HepG2 (cell line): ENCODE measurements at regions not wholly inside any gene's neighbourhood (a gene's known extent, or its start where the extent isn't known, plus 50 kb on each side); places are given as distances from the start of the nearest gene placed in this dataset.

ENCODE experiments used
- ATAC-seq: fragments of 200-7000 bp; cut with Tn5 transposase; 3 replicates; pipeline ENCODE4 v1.9.1; 2020; ENCODE audit warnings: mild to moderate bottlenecking, moderate library complexity
- BruUV-seq: library from RNA; stranded (reverse); fragments of 400-500 nt; replicated peaks from 2 replicates; lab custom pipeline; 2021; lab: Mats Ljungman, UMichigan
- CTCF ChIA-PET: fragments of 300-600 bp; formaldehyde crosslinking; extraction: SDS; loops from one replicate; lab custom pipeline; 2021; ENCODE audit warnings: low total read pairs, inconsistent platforms, low intra/inter-chr PET ratio; lab: Yijun Ruan, JAX
- POLR2A ChIA-PET: fragments of 350-600 bp; sonication (Branson Sonifier 250); formaldehyde crosslinking; loops from one replicate; lab custom pipeline; 2020; ENCODE audit warnings: antibody characterized with exemption, inconsistent platforms; lab: Yijun Ruan, JAX
- DNase-seq: peaks from one replicate; pipeline ENCODE4 v3.0.0-alpha.2; 2015; ENCODE audit warnings: low spot score
- FAIRE-seq: peaks from 3 replicates; lab custom pipeline; 2011; peaks lifted over from hg19 to GRCh38; lab: Jason Lieb, UNC
- H2AFZ ChIP-seq: one replicate; pipeline ENCODE4 v1.6.1; 2011; ENCODE audit warnings: low read length, inconsistent platforms
- H3K27ac ChIP-seq: fragments of 300-600 bp; 3 replicates; pipeline ENCODE4 v1.8.0; 2011; ENCODE audit warnings: mixed run types, mild to moderate bottlenecking, mixed read lengths, low read length, inconsistent platforms; ENCODE audit not compliant: insufficient read depth; ENCODE audit errors: extremely low read length
- H3K27me3 ChIP-seq, 2 experiments: fragments of 200-600 bp in 1 of 2; 2 replicates in 1 of 2; 3 replicates in 1 of 2; pipeline versions ENCODE4 v1.6.0 to v1.8.0; 2011; ENCODE audit warnings: low read length in 2 of 2, mild to moderate bottlenecking in 2 of 2, moderate library complexity in 2 of 2, inconsistent platforms in 1 of 2; ENCODE audit not compliant: insufficient read depth in 2 of 2, control insufficient read depth in 1 of 2
- H3K36me3 ChIP-seq, 2 experiments: fragments of 200-600 bp in 1 of 2; replicated peaks in 1 of 2; 2 replicates in 1 of 2; 3 replicates in 1 of 2; pipeline versions ENCODE4 v1.5.1 to v1.8.0; 2011; ENCODE audit warnings: low read length in 2 of 2, inconsistent platforms in 1 of 2; ENCODE audit not compliant: insufficient read depth in 2 of 2, control insufficient read depth in 1 of 2
- H3K4me1 ChIP-seq: 2 replicates; pipeline ENCODE4 v1.5.1; 2012; ENCODE audit warnings: low read length, inconsistent platforms; ENCODE audit not compliant: insufficient read depth
- H3K4me2 ChIP-seq: 2 replicates; pipeline ENCODE4 v1.6.0; 2011; ENCODE audit warnings: low read depth, low read length, inconsistent platforms
- H3K4me3 ChIP-seq, 3 experiments: fragments of 200-600 bp in 1 of 3; sonication (generic), shearing (Covaris generic) in 1 of 3; replicated peaks in 1 of 3; 2 replicates each; pipeline ENCODE4 v1.5.1; 2011 to 2016; ENCODE audit warnings: low read length in 3 of 3, inconsistent platforms in 2 of 3, low read depth in 2 of 3, mild to moderate bottlenecking in 2 of 3, control low read depth in 1 of 3, mixed read lengths in 1 of 3; ENCODE audit not compliant: insufficient read depth in 1 of 3
- H3K79me2 ChIP-seq: one replicate; pipeline ENCODE4 v1.6.1; 2011; ENCODE audit warnings: low read length, inconsistent platforms; ENCODE audit not compliant: insufficient read depth
- H3K9ac ChIP-seq: 2 replicates; pipeline ENCODE4 v1.6.0; 2011; ENCODE audit warnings: mild to moderate bottlenecking, low read depth, low read length, inconsistent platforms; ENCODE audit not compliant: insufficient read depth
- H3K9me3 ChIP-seq: 2 replicates; pipeline ENCODE4 v1.5.1; 2012; ENCODE audit warnings: mild to moderate bottlenecking, low read length
- H4K20me1 ChIP-seq: 2 replicates; pipeline ENCODE4 v1.6.0; 2011; ENCODE audit warnings: inconsistent platforms, mild to moderate bottlenecking, low read length, moderate library complexity; ENCODE audit not compliant: insufficient read depth
- ARNTL ChIP-seq: sonication (generic); formaldehyde crosslinking; IDR thresholded peaks from 2 replicates; pipeline ENCODE4 v1.4.0; 2020; ENCODE audit warnings: mild to moderate bottlenecking, missing genetic modification reagents
- ATRX ChIP-seq: sonication (generic); formaldehyde crosslinking; IDR thresholded peaks from 2 replicates; pipeline ENCODE4 v1.4.0; 2020; ENCODE audit warnings: missing genetic modification reagents, borderline replicate concordance
- GLI4 ChIP-seq: sonication (generic); formaldehyde crosslinking; IDR thresholded peaks from 2 replicates; pipeline ENCODE4 v1.5.1; 2020; ENCODE audit warnings: missing genetic modification reagents, mild to moderate bottlenecking, moderate library complexity, borderline replicate concordance
- HOXA5 ChIP-seq: sonication (generic); formaldehyde crosslinking; IDR thresholded peaks from 2 replicates; pipeline ENCODE4 v1.4.0; 2020; ENCODE audit warnings: missing genetic modification reagents
- KDM5B ChIP-seq: sonication (generic); formaldehyde crosslinking; IDR thresholded peaks from 2 replicates; pipeline ENCODE4 v1.4.0; 2020; ENCODE audit warnings: missing genetic modification reagents, mild to moderate bottlenecking, borderline replicate concordance
- MAF1 ChIP-seq: sonication (generic); formaldehyde crosslinking; IDR thresholded peaks from 2 replicates; pipeline ENCODE4 v1.5.0; 2020; ENCODE audit warnings: missing genetic modification reagents, borderline replicate concordance
- RCOR2 ChIP-seq: IDR thresholded peaks from 2 replicates; pipeline ENCODE4 v1.6.1; 2016; ENCODE audit warnings: missing biosample characterization, missing genetic modification reagents
- REL ChIP-seq: sonication (generic); formaldehyde crosslinking; conservative IDR thresholded peaks from 2 replicates; pipeline ENCODE4 v1.8.0; 2022; ENCODE audit warnings: mild to moderate bottlenecking, missing genetic modification reagents, moderate library complexity
- SKI ChIP-seq: fragments of 450-650 bp; IDR thresholded peaks from one replicate; pipeline ENCODE4 v1.6.1; 2018; ENCODE audit warnings: mild to moderate bottlenecking; ENCODE audit not compliant: partially characterized antibody
- ZNF160 ChIP-seq: sonication (generic); formaldehyde crosslinking; IDR thresholded peaks from 2 replicates; pipeline ENCODE4 v1.8.0; 2022; ENCODE audit warnings: mild to moderate bottlenecking, inconsistent platforms, missing genetic modification reagents
- ZNF326 ChIP-seq: sonication (generic); formaldehyde crosslinking; IDR thresholded peaks from 2 replicates; pipeline ENCODE4 v1.4.0; 2020; ENCODE audit warnings: missing genetic modification reagents, borderline replicate concordance
- ZNF644 ChIP-seq: IDR thresholded peaks from 2 replicates; pipeline ENCODE4 v1.6.1; 2016; ENCODE audit warnings: low read depth
- ZNF670 ChIP-seq: sonication (generic); formaldehyde crosslinking; IDR thresholded peaks from 2 replicates; pipeline ENCODE4 v1.8.0; 2022; ENCODE audit warnings: mild to moderate bottlenecking, missing genetic modification reagents, borderline replicate concordance
- WGBS: methylation state at CpG from one replicate; pipeline ENCODE4 v1.1.6; 2017; ENCODE audit warnings: low lambda C conversion rate; 5-methylcytosine and 5-hydroxymethylcytosine counted together
- in situ Hi-C: cut with HindIII; loops from 2 replicates; pipeline ENCODE4 v1.10.0; 2017; ENCODE audit warnings: low pct_unique_long_range_greater_than_20kb; ENCODE audit not compliant: extremely low pct_ligation_motif_present
- intact Hi-C: fragments of 100-400 bp; cut with micrococcal nuclease; formaldehyde crosslinking; loops from one replicate; pipeline ENCODE4 v1.10.0; 2022; ENCODE audit not compliant: unreplicated experiment
- TF ChIP-seq, protein P1 (sequence below): sonication (generic); formaldehyde crosslinking; IDR thresholded peaks from 2 replicates; pipeline ENCODE4 v1.4.0; 2020; ENCODE audit warnings: low read depth, missing genetic modification reagents
- TF ChIP-seq, protein P2 (sequence below), 2 experiments: fragments of 450-650 bp in 1 of 2; sonication (generic) in 1 of 2; formaldehyde crosslinking; IDR thresholded peaks; 2 replicates each; pipeline versions ENCODE4 v1.5.0 to v1.8.0; 2020 to 2022; ENCODE audit warnings: mild to moderate bottlenecking in 1 of 2, missing genetic modification reagents in 1 of 2
- TF ChIP-seq, protein P3 (sequence below), 2 experiments: IDR thresholded peaks; 2 replicates each; pipeline ENCODE4 v1.6.1; 2011 to 2012; ENCODE audit warnings: low read length in 2 of 2, borderline replicate concordance in 1 of 2, low read depth in 1 of 2, mild to moderate bottlenecking in 1 of 2, moderate library complexity in 1 of 2

DNA sequence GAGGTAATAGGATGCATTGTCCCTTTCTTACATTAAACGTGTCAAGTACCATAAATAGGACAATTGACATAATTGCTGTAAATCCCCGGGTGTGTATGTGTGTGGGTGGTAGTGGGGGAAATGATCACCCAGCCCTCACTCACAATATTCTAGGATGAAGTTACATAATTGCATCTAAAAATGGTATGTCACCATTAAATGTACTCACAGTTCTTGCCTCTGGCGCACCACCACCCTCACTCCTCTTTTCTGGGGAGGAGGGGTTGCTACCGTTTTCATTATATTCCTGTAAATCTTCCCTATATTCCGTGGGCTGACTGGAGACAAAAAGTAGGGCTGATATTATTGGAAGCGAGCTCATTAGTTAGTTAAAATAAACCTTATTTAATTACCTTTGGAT is 563.8 kb downstream of the TLR4 start (continued):
- TF ChIP-seq SKI (no peak), ZNF670 (CRISPR knock-in tag) (no peak), KDM5B (no peak)
- TF ChIP-seq, all 625 proteins: peak for 0

DNA sequence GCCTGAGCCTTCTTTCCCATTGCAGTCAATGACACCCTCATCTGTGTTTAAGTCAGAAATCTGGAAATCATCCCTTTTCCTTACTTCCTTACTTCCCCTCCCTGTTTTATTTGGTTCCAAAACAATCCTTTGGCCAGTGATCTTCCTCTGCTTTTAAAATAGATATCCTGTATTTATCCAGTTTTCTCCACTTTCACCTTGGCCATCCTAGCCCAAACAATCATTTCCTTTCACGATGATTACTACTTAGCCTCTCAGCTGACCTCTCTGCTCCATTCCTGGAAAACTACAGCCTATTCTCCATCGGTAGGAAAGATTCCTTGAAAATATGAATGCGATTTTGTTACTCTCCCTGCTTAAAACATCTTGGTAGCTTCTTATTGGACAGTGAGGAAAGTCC is 565.4 kb downstream of the TLR4 start:
- ChIA-PET CTCF (no interaction called here), POLR2A (no interaction called here)
- WGBS = 0% methylated on average over 3 of the region's 3 CpGs
- FAIRE-seq = no peak
- H3K27ac ChIP-seq = no peak overlapping the region
- H4K20me1 ChIP-seq = no peaks in the 10 kb centered on the region
- H3K9me3 ChIP-seq = peaks cover 91% of the 10 kb centered on the region
- H3K36me3 ChIP-seq = no peaks in the 10 kb centered on the region
- no peak overlapping the region for H2AFZ ChIP-seq
- H3K79me2 ChIP-seq = no peaks in the 10 kb centered on the region
- no peak for ATAC-seq
- no peaks in the 10 kb centered on the region for H3K27me3 ChIP-seq
- H3K4me3 ChIP-seq = no peak overlapping the region
- in situ Hi-C loops = no loop called here
- no TSS peak for BruUV-seq
- intact Hi-C loops = no loop called here
- no peaks in the 10 kb centered on the region for H3K4me1 ChIP-seq
- H3K4me2 ChIP-seq = no peak overlapping the region
- no peak overlapping the region for H3K9ac ChIP-seq
- DNase-seq = no peak
- TF ChIP-seq GLI4 (CRISPR knock-in tag) (no peak), ZNF326 (CRISPR knock-in tag) (no peak), HOXA5 (CRISPR knock-in tag) (no peak), ARNTL (CRISPR knock-in tag) (no peak), ZNF644 (CRISPR knock-in tag) (no peak), ATRX (CRISPR knock-in tag) (no peak), ZNF160 (CRISPR knock-in tag) (no peak), RCOR2 (CRISPR knock-in tag) (no peak), MAF1 (CRISPR knock-in tag) (no peak), REL (CRISPR knock-in tag) (no peak)
- TF ChIP-seq, protein P1, sequence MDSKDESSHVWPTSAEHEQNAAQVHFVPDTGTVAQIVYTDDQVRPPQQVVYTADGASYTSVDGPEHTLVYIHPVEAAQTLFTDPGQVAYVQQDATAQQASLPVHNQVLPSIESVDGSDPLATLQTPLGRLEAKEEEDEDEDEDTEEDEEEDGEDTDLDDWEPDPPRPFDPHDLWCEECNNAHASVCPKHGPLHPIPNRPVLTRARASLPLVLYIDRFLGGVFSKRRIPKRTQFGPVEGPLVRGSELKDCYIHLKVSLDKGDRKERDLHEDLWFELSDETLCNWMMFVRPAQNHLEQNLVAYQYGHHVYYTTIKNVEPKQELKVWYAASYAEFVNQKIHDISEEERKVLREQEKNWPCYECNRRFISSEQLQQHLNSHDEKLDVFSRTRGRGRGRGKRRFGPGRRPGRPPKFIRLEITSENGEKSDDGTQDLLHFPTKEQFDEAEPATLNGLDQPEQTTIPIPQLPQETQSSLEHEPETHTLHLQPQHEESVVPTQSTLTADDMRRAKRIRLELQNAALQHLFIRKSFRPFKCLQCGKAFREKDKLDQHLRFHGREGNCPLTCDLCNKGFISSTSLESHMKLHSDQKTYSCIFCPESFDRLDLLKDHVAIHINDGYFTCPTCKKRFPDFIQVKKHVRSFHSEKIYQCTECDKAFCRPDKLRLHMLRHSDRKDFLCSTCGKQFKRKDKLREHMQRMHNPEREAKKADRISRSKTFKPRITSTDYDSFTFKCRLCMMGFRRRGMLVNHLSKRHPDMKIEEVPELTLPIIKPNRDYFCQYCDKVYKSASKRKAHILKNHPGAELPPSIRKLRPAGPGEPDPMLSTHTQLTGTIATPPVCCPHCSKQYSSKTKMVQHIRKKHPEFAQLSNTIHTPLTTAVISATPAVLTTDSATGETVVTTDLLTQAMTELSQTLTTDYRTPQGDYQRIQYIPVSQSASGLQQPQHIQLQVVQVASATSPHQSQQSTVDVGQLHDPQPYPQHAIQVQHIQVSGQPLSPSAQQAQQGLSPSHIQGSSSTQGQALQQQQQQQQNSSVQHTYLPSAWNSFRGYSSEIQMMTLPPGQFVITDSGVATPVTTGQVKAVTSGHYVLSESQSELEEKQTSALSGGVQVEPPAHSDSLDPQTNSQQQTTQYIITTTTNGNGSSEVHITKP (CRISPR knock-in tag) = no peak
- TF ChIP-seq, protein P2, sequence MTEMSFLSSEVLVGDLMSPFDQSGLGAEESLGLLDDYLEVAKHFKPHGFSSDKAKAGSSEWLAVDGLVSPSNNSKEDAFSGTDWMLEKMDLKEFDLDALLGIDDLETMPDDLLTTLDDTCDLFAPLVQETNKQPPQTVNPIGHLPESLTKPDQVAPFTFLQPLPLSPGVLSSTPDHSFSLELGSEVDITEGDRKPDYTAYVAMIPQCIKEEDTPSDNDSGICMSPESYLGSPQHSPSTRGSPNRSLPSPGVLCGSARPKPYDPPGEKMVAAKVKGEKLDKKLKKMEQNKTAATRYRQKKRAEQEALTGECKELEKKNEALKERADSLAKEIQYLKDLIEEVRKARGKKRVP (CRISPR knock-in tag; IDR thresholded peaks at IDR 0.05) = no peak
- TF ChIP-seq, protein P3, sequence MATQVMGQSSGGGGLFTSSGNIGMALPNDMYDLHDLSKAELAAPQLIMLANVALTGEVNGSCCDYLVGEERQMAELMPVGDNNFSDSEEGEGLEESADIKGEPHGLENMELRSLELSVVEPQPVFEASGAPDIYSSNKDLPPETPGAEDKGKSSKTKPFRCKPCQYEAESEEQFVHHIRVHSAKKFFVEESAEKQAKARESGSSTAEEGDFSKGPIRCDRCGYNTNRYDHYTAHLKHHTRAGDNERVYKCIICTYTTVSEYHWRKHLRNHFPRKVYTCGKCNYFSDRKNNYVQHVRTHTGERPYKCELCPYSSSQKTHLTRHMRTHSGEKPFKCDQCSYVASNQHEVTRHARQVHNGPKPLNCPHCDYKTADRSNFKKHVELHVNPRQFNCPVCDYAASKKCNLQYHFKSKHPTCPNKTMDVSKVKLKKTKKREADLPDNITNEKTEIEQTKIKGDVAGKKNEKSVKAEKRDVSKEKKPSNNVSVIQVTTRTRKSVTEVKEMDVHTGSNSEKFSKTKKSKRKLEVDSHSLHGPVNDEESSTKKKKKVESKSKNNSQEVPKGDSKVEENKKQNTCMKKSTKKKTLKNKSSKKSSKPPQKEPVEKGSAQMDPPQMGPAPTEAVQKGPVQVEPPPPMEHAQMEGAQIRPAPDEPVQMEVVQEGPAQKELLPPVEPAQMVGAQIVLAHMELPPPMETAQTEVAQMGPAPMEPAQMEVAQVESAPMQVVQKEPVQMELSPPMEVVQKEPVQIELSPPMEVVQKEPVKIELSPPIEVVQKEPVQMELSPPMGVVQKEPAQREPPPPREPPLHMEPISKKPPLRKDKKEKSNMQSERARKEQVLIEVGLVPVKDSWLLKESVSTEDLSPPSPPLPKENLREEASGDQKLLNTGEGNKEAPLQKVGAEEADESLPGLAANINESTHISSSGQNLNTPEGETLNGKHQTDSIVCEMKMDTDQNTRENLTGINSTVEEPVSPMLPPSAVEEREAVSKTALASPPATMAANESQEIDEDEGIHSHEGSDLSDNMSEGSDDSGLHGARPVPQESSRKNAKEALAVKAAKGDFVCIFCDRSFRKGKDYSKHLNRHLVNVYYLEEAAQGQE (IDR thresholded peaks at IDR 0.05; ENCODE audit: borderline replicate concordance in 1 of 2, low read depth in 1 of 2, low read length in 2 of 2) = no peak
